ENCODE measurements at regions not wholly inside any gene's neighbourhood (a gene's known extent, or its start where the extent isn't known, plus 50 kb on each side); places are given as distances from the start of the nearest gene placed in this dataset.

DNA sequence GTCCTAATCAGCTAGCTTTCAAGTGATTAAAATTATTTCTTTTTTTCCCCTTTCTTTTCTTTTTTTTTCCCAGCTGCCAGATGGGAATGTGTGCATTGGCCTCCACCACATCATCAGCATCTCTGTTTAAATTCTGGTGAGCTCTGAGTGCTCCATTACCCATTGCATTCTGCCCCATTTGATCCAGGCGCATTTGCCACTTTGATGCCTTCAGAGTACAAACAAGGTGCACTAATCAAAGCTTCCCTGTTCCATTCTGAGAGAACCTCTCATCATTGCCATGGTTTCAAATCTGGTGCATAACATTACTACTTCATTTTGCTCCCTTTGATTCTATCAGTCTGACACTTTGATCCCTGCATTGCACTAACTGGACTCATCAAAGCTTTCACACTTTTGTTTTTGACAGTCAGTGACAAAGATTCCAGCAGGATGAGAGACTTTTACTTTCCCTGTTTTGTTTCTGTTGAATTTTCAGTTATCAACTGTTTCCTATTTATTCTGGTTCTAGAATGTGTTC, 238.8 kb upstream of the PCDH10 start:
- Histone ChIP-seq H3K9ac (ENCODE audit: low read depth in 1 of 2, low read length in 2 of 2) (no peak overlapping the region), H3K36me3 (ENCODE audit: control insufficient read depth in 1 of 2, insufficient read depth in 2 of 2, low read length in 2 of 2) (no peaks in the 10 kb centered on the region), H3K27ac (ENCODE audit: low read depth, low read length) (no peak overlapping the region), H3K4me3 (ENCODE audit: low read depth in 1 of 2, low read length in 2 of 2) (no peak overlapping the region), H3K4me1 (ENCODE audit: control insufficient read depth in 1 of 2, insufficient read depth in 2 of 2, low read length in 2 of 2) (no peaks in the 10 kb centered on the region), H3K27me3 (ENCODE audit: control insufficient read depth in 1 of 2, insufficient read depth in 2 of 2, low read length in 2 of 2) (no peaks in the 10 kb centered on the region), H3K9me3 (ENCODE audit: control insufficient read depth in 1 of 2, low read length in 2 of 2) (peaks cover 0 to 8% of the 10 kb centered on the region in 2 donors)

DNA sequence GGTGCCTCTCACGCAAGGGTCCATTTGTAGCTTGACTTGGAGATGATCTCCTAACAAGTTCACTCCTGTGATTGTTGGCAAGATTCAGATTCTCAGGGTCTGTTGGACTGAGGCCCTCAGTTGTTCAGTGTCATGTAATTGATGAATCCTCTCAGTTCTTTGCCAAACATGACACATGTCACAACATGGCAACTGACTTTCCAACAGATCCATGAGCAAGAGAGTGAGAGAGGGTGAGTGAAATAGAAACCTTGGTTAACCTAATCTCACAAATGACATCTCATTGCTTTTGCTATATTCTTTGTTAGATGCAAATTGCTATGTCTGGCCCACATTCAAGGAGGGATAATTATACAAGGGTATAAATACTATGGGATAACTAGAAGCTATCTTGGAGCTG, 231.0 kb upstream of the PCDH10 start:
- Histone ChIP-seq H3K27me3 (ENCODE audit: control insufficient read depth in 1 of 2, insufficient read depth in 2 of 2, low read length in 2 of 2) (no peaks in the 10 kb centered on the region), H3K27ac (ENCODE audit: low read depth, low read length) (no peak overlapping the region), H3K4me1 (ENCODE audit: control insufficient read depth in 1 of 2, insufficient read depth in 2 of 2, low read length in 2 of 2) (no peaks in the 10 kb centered on the region), H3K9ac (ENCODE audit: low read depth in 1 of 2, low read length in 2 of 2) (no peak overlapping the region), H3K9me3 (ENCODE audit: control insufficient read depth in 1 of 2, low read length in 2 of 2) (no peaks in the 10 kb centered on the region), H3K4me3 (ENCODE audit: low read depth in 1 of 2, low read length in 2 of 2) (no peak overlapping the region), H3K36me3 (ENCODE audit: control insufficient read depth in 1 of 2, insufficient read depth in 2 of 2, low read length in 2 of 2) (no peaks in the 10 kb centered on the region)

DNA sequence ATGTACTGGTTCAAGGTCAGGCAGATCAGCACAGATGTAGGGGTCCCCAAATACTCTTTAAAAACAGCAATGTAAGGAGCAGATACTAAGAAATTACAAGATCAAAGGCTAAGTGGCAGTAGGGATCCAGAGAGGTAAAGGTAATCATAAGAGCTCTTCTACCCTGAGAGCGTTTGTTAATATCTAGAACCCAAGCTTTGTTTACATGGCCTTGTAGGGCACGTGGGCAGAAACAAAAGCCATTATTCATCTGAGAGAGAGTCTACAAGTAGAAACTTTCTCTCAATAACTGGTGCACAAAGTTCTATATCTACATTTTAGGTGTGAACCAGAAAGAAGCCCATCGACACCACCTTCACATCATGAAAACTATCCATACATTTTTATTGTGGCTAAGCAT, 225.6 kb upstream of the PCDH10 start:
- Histone ChIP-seq H3K36me3 (ENCODE audit: control insufficient read depth in 1 of 2, insufficient read depth in 2 of 2, low read length in 2 of 2) (no peaks in the 10 kb centered on the region), H3K9me3 (ENCODE audit: control insufficient read depth in 1 of 2, low read length in 2 of 2) (no peaks in the 10 kb centered on the region), H3K27me3 (ENCODE audit: control insufficient read depth in 1 of 2, insufficient read depth in 2 of 2, low read length in 2 of 2) (no peaks in the 10 kb centered on the region), H3K9ac (ENCODE audit: low read depth in 1 of 2, low read length in 2 of 2) (no peak overlapping the region), H3K4me3 (ENCODE audit: low read depth in 1 of 2, low read length in 2 of 2) (no peak overlapping the region), H3K4me1 (ENCODE audit: control insufficient read depth in 1 of 2, insufficient read depth in 2 of 2, low read length in 2 of 2) (no peaks in the 10 kb centered on the region), H3K27ac (ENCODE audit: low read depth, low read length) (no peak overlapping the region)

DNA sequence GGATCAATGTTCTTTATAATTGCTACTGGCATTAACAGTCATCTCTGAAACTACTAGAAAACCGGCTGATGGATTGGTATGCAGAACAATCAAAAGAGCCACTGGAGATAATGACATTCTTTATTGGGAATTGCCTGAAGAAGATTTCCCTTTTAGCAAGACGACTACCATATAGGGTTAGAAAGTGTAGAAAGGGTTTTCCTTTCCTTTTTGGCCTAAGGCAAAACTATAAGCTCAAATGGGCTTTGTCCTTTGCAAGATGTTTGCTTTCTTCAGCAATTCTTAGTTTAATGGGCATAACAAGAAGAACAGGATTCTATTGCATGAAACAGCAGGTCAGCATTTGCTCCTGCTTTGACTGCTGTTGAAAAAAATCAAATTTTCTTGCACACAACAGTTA, 214.2 kb upstream of the PCDH10 start:
- H3K27me3 ChIP-seq (ENCODE audit: control insufficient read depth in 1 of 2, insufficient read depth in 2 of 2, low read length in 2 of 2): no peaks in the 10 kb centered on the region
- no peaks in the 10 kb centered on the region for H3K4me1 ChIP-seq (ENCODE audit: control insufficient read depth in 1 of 2, insufficient read depth in 2 of 2, low read length in 2 of 2)
- no peak overlapping the region for H3K27ac ChIP-seq (ENCODE audit: low read depth, low read length)
- H3K9me3 ChIP-seq (ENCODE audit: control insufficient read depth in 1 of 2, low read length in 2 of 2): peaks cover 13 to 20% of the 10 kb centered on the region in 2 donors
- no peak overlapping the region for H3K4me3 ChIP-seq (ENCODE audit: low read depth in 1 of 2, low read length in 2 of 2)
- H3K36me3 ChIP-seq (ENCODE audit: control insufficient read depth in 1 of 2, insufficient read depth in 2 of 2, low read length in 2 of 2): no peaks in the 10 kb centered on the region
- no peak overlapping the region for H3K9ac ChIP-seq (ENCODE audit: low read depth in 1 of 2, low read length in 2 of 2)

DNA sequence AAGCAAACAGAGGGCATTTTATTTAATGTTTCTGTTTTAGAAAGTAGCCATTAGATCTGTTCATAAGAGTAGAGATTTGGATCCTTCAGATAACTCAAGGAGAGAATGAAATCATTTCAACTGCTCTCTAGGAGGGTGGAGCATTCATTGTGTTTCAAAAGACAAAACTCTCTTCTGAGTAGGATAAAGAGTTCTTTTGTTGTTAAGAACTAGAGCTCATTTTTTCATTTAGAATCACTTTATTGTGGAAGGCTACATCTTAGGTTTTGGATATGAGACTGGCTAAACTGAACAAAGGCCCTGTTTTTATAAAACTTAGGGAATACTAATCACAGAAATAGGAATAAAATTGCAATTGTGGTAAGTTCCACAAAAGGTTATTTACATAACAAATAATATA, 193.9 kb upstream of the PCDH10 start:
- Histone ChIP-seq H3K4me1 (ENCODE audit: control insufficient read depth in 1 of 2, insufficient read depth in 2 of 2, low read length in 2 of 2) (no peaks in the 10 kb centered on the region), H3K36me3 (ENCODE audit: control insufficient read depth in 1 of 2, insufficient read depth in 2 of 2, low read length in 2 of 2) (no peaks in the 10 kb centered on the region), H3K27ac (ENCODE audit: low read depth, low read length) (no peak overlapping the region), H3K9ac (ENCODE audit: low read depth in 1 of 2, low read length in 2 of 2) (no peak overlapping the region), H3K27me3 (ENCODE audit: control insufficient read depth in 1 of 2, insufficient read depth in 2 of 2, low read length in 2 of 2) (no peaks in the 10 kb centered on the region), H3K4me3 (ENCODE audit: low read depth in 1 of 2, low read length in 2 of 2) (no peak overlapping the region), H3K9me3 (ENCODE audit: control insufficient read depth in 1 of 2, low read length in 2 of 2) (peaks cover 11 to 12% of the 10 kb centered on the region in 2 donors)

DNA sequence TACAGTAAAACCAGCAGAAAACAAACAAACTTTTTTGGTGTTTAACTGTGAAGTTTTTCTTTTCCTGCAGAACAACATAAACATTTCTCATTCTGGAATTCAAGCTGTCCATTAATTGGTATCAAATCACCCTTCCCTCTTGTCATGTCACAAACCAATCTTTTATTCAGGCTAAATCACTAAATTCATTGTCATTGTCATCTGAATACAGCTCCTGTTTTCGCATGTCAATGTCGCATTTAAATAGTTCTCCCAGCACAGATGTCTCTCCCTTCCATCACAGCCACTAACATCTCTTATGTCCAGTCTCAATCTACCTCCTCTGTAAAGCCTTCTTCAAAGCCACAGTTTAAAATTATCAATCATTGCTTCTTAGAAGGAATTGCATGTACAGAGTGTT, 192.1 kb upstream of the PCDH10 start:
- H3K36me3 ChIP-seq (ENCODE audit: control insufficient read depth in 1 of 2, insufficient read depth in 2 of 2, low read length in 2 of 2): no peaks in the 10 kb centered on the region

DNA sequence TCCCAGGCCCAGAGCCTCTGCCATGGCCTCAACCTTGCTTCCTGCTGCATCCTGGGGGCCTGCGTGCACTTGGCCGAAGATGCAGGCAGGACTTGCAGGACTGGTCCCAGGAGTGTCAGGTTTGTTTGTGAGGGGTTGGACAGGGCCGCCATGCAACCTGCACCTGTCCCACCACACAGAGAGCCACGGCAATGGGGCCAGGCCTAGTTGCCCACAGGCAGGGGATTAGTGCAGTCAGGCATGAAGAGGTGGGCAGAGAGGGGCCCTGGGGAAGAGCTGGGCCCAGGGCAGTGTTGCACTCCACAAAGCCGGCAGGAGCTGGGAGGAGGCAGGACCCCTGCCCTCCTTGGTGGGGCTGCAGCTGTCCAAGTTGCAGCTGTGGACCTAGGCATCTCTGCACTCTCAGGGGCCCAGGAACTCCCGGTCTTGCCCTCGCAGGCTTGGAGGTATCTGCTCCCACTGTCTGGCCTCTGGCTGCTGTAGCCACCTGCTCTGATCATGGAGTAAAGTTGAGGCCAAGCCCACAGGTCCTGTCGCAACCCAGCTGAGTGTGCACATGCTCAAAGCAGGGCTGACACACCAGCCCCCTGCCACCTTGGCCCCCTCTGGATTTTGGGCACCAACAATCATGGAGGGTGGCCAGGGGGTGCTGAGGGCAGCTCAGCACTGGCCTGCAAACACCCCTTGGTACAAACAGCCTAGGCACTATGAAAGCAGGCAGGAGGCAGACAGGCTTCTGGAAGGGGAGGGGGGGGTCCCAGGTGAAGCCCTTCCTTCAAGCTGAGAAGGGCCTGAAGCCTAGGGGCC, 190.4 kb upstream of the PCDH10 start:
- H3K27ac ChIP-seq (ENCODE audit: low read depth, low read length): no peak overlapping the region
- H3K4me3 ChIP-seq (ENCODE audit: low read depth in 1 of 2, low read length in 2 of 2): no peak overlapping the region
- H3K9ac ChIP-seq (ENCODE audit: low read depth in 1 of 2, low read length in 2 of 2): no peak overlapping the region
- no peaks in the 10 kb centered on the region for H3K36me3 ChIP-seq (ENCODE audit: control insufficient read depth in 1 of 2, insufficient read depth in 2 of 2, low read length in 2 of 2)
- no peaks in the 10 kb centered on the region for H3K4me1 ChIP-seq (ENCODE audit: control insufficient read depth in 1 of 2, insufficient read depth in 2 of 2, low read length in 2 of 2)
- no peaks in the 10 kb centered on the region for H3K27me3 ChIP-seq (ENCODE audit: control insufficient read depth in 1 of 2, insufficient read depth in 2 of 2, low read length in 2 of 2)
- peaks cover 13 to 14% of the 10 kb centered on the region in 2 donors for H3K9me3 ChIP-seq (ENCODE audit: control insufficient read depth in 1 of 2, low read length in 2 of 2)

More for the DNA sequence above, 192.1 kb upstream of the PCDH10 start:
- no peaks in the 10 kb centered on the region for H3K4me1 ChIP-seq (ENCODE audit: control insufficient read depth in 1 of 2, insufficient read depth in 2 of 2, low read length in 2 of 2)
- no peaks in the 10 kb centered on the region for H3K27me3 ChIP-seq (ENCODE audit: control insufficient read depth in 1 of 2, insufficient read depth in 2 of 2, low read length in 2 of 2)
- H3K27ac ChIP-seq (ENCODE audit: low read depth, low read length): no peak overlapping the region
- H3K9ac ChIP-seq (ENCODE audit: low read depth in 1 of 2, low read length in 2 of 2): no peak overlapping the region
- no peak overlapping the region for H3K4me3 ChIP-seq (ENCODE audit: low read depth in 1 of 2, low read length in 2 of 2)
- H3K9me3 ChIP-seq (ENCODE audit: control insufficient read depth in 1 of 2, low read length in 2 of 2): peaks cover 13 to 14% of the 10 kb centered on the region in 2 donors

DNA sequence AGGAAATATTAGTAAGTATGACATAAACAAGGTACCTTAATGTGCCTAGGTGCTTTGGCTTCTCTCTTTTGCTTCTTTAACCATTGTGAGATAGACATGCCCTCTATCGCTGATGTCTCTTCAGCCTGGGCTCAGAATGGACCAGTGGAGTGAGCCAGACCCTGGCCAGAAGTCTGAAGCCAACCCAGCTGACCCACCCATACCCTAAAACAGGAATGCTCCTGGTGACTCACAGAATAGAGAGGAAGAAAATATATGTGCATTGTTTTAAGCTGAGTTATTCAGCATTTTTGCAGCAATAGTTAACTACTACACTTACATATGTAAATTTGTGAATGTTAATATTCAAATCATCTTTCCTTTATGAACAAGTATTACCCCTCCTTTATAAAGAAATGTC, 167.5 kb upstream of the PCDH10 start:
- no peaks in the 10 kb centered on the region for H3K36me3 ChIP-seq (ENCODE audit: control insufficient read depth in 1 of 2, insufficient read depth in 2 of 2, low read length in 2 of 2)
- no peak overlapping the region for H3K27ac ChIP-seq (ENCODE audit: low read depth, low read length)
- no peak overlapping the region for H3K4me3 ChIP-seq (ENCODE audit: low read depth in 1 of 2, low read length in 2 of 2)
- H3K4me1 ChIP-seq (ENCODE audit: control insufficient read depth in 1 of 2, insufficient read depth in 2 of 2, low read length in 2 of 2): no peaks in the 10 kb centered on the region
- H3K9ac ChIP-seq (ENCODE audit: low read depth in 1 of 2, low read length in 2 of 2): no peak overlapping the region
- H3K27me3 ChIP-seq (ENCODE audit: control insufficient read depth in 1 of 2, insufficient read depth in 2 of 2, low read length in 2 of 2): no peaks in the 10 kb centered on the region
- H3K9me3 ChIP-seq (ENCODE audit: control insufficient read depth in 1 of 2, low read length in 2 of 2): no peaks in the 10 kb centered on the region

DNA sequence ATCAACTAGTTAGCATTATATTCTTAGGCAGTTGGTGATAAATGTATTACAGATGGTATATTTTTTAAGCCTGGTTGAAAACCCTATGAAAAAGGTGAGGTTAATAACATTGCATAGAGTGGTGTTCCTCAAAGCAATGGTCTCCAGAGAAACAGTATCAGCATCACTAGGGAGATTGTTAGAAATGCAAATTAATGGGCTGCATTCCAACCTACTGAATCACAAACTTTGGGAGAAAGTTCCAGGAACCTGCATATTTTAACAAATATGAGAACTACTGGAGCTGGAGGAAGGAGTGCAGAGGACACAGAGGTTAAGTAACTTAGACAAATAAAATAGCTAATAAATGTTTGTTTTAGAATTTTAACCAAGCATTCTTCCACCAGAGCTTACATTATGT, 166.9 kb upstream of the PCDH10 start:
- Histone ChIP-seq H3K36me3 (ENCODE audit: control insufficient read depth in 1 of 2, insufficient read depth in 2 of 2, low read length in 2 of 2) (no peaks in the 10 kb centered on the region), H3K9ac (ENCODE audit: low read depth in 1 of 2, low read length in 2 of 2) (no peak overlapping the region), H3K9me3 (ENCODE audit: control insufficient read depth in 1 of 2, low read length in 2 of 2) (no peaks in the 10 kb centered on the region), H3K27me3 (ENCODE audit: control insufficient read depth in 1 of 2, insufficient read depth in 2 of 2, low read length in 2 of 2) (no peaks in the 10 kb centered on the region), H3K27ac (ENCODE audit: low read depth, low read length) (no peak overlapping the region), H3K4me1 (ENCODE audit: control insufficient read depth in 1 of 2, insufficient read depth in 2 of 2, low read length in 2 of 2) (no peaks in the 10 kb centered on the region), H3K4me3 (ENCODE audit: low read depth in 1 of 2, low read length in 2 of 2) (no peak overlapping the region)

DNA sequence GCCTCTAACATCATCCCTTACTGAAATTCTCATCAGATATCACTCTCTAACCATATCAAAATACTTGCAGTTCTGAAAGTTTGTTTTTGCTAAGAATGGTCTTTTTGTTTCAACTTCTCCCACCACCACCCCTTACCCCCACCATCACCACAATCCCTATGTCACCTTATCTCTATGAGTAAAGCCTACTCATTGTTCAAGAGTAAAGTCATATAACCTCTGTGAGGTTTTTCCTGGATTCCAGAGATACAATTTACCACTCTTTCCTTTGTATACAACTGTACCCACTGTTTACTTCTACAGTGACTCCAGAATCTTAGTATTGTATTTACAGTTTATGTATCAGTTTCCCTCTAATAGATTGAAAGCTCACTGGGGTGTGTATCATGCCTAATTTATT, 158.0 kb upstream of the PCDH10 start:
- H3K27ac ChIP-seq (ENCODE audit: low read depth, low read length): no peak overlapping the region
- no peaks in the 10 kb centered on the region for H3K27me3 ChIP-seq (ENCODE audit: control insufficient read depth in 1 of 2, insufficient read depth in 2 of 2, low read length in 2 of 2)
- no peaks in the 10 kb centered on the region for H3K36me3 ChIP-seq (ENCODE audit: control insufficient read depth in 1 of 2, insufficient read depth in 2 of 2, low read length in 2 of 2)
- H3K4me1 ChIP-seq (ENCODE audit: control insufficient read depth in 1 of 2, insufficient read depth in 2 of 2, low read length in 2 of 2): no peaks in the 10 kb centered on the region
- no peak overlapping the region for H3K9ac ChIP-seq (ENCODE audit: low read depth in 1 of 2, low read length in 2 of 2)
- no peak overlapping the region for H3K4me3 ChIP-seq (ENCODE audit: low read depth in 1 of 2, low read length in 2 of 2)
- peaks cover 2 to 10% of the 10 kb centered on the region in 2 donors for H3K9me3 ChIP-seq (ENCODE audit: control insufficient read depth in 1 of 2, low read length in 2 of 2)

Data from duodenal mucosa (tissue), 2 donors.